HG03442 (cell line): ENCODE measurements at regions not wholly inside any gene's neighbourhood (a gene's known extent, or its start where the extent isn't known, plus 50 kb on each side); places are given as distances from the start of the nearest gene placed in this dataset.
"Not testable (repeated sequence)": the region's sequence is repeated elsewhere in the genome, so short reads cannot be mapped to it uniquely, and the experiment has no call there.

ENCODE experiments used
- ATAC-seq: cut with Tn5 transposase; IDR thresholded peaks from one replicate; pipeline ENCODE4 v1.9.1; 2021; ENCODE audit warnings: mild to moderate bottlenecking, moderate library complexity; ENCODE audit not compliant: unreplicated experiment

GRCh38 chr7:112939574-112940313 is 146.9 kb downstream of the GPR85 start:
- ATAC-seq: peak; percentile 97

- ATAC-seq: no peak
Observed at GRCh38 chr7:112938863-112939573, 147.6 kb downstream of the GPR85 start.

- no peak for ATAC-seq
Observed at GRCh38 chr7:112937651-112938415, 147.6 kb upstream of the TMEM168 start.

- no peak for ATAC-seq
Observed at GRCh38 chr7:112933598-112933997, 143.4 kb upstream of the TMEM168 start.

GRCh38 chr7:112930787-112931186 is 140.6 kb upstream of the TMEM168 start:
- ATAC-seq: no peak

- ATAC-seq: no peak
Observed at GRCh38 chr7:112929421-112929820, 139.2 kb upstream of the TMEM168 start.

- ATAC-seq: no peak
Observed at GRCh38 chr7:112926018-112926417, 135.8 kb upstream of the TMEM168 start.

GRCh38 chr7:112922546-112922945 is 132.4 kb upstream of the TMEM168 start:
- ATAC-seq: not testable (repeated sequence)

- not testable (repeated sequence) for ATAC-seq
Observed at GRCh38 chr7:112916431-112916830, 126.2 kb upstream of the TMEM168 start.

- no peak for ATAC-seq
Observed at GRCh38 chr7:112908086-112908485, 117.9 kb upstream of the TMEM168 start.

GRCh38 chr7:112907658-112908057 is 117.5 kb upstream of the TMEM168 start:
- no peak for ATAC-seq

- ATAC-seq: no peak
Observed at GRCh38 chr7:112905950-112906349, 115.8 kb upstream of the TMEM168 start.

GRCh38 chr7:112905413-112905812 is 115.2 kb upstream of the TMEM168 start:
- no peak for ATAC-seq

GRCh38 chr7:112898432-112899290 is 108.5 kb upstream of the TMEM168 start:
- ATAC-seq: peak; percentile 83

- no peak for ATAC-seq
Observed at GRCh38 chr7:112897839-112898431, 107.7 kb upstream of the TMEM168 start.

- no peak for ATAC-seq
Observed at GRCh38 chr7:112896026-112896601, 105.9 kb upstream of the TMEM168 start.

- ATAC-seq: no peak
Observed at GRCh38 chr7:112892263-112892662, 102.1 kb upstream of the TMEM168 start.

- ATAC-seq: no peak
Observed at GRCh38 chr7:112891698-112892097, 101.5 kb upstream of the TMEM168 start.

GRCh38 chr7:112889834-112890438 is 99.7 kb upstream of the TMEM168 start:
- ATAC-seq: no peak

GRCh38 chr7:112889268-112889667 is 99.1 kb upstream of the TMEM168 start:
- ATAC-seq: no peak
